GM21423 (cell line): ENCODE measurements at regions not wholly inside any gene's neighbourhood (a gene's known extent, or its start where the extent isn't known, plus 50 kb on each side); places are given as distances from the start of the nearest gene placed in this dataset.
"Not testable (repeated sequence)": the region's sequence is repeated elsewhere in the genome, so short reads cannot be mapped to it uniquely, and the experiment has no call there.

Experiments used
- ATAC-seq: cut with Tn5 transposase; IDR thresholded peaks from one replicate; pipeline ENCODE4 v1.9.1; 2021; ENCODE audit warnings: mild to moderate bottlenecking, moderate library complexity; ENCODE audit not compliant: unreplicated experiment

- not testable (repeated sequence) for ATAC-seq
These were observed 186.2 kb upstream of the CHL1 start for GRCh38 chr3:10109-10996.

- ATAC-seq: no peak
These were observed 184.8 kb upstream of the CHL1 start for GRCh38 chr3:11734-12133.

- ATAC-seq: no peak
These were observed 181.9 kb upstream of the CHL1 start for GRCh38 chr3:14652-15051.

GRCh38 chr3:16366-16765 lies 180.2 kb upstream of the CHL1 start:
- ATAC-seq: no peak

GRCh38 chr3:20421-20820 lies 176.1 kb upstream of the CHL1 start:
- ATAC-seq: no peak

GRCh38 chr3:24006-24405 lies 172.6 kb upstream of the CHL1 start:
- no peak for ATAC-seq

- no peak for ATAC-seq
These were observed 171.5 kb upstream of the CHL1 start for GRCh38 chr3:25056-25455.

GRCh38 chr3:35985-36384 lies 160.6 kb upstream of the CHL1 start:
- not testable (repeated sequence) for ATAC-seq

GRCh38 chr3:42871-43744 lies 153.5 kb upstream of the CHL1 start:
- not testable (repeated sequence) for ATAC-seq

- no peak for ATAC-seq
These were observed 152.4 kb upstream of the CHL1 start for GRCh38 chr3:44028-44676.

GRCh38 chr3:44941-45340 lies 151.6 kb upstream of the CHL1 start:
- not testable (repeated sequence) for ATAC-seq

- ATAC-seq: no peak
These were observed 150.0 kb upstream of the CHL1 start for GRCh38 chr3:46576-46975.

GRCh38 chr3:53441-53840 lies 143.1 kb upstream of the CHL1 start:
- ATAC-seq: not testable (repeated sequence)

- ATAC-seq: no peak
These were observed 142.3 kb upstream of the CHL1 start for GRCh38 chr3:54240-54639.

- no peak for ATAC-seq
These were observed 139.9 kb upstream of the CHL1 start for GRCh38 chr3:56672-57071.

- no peak for ATAC-seq
These were observed 136.7 kb upstream of the CHL1 start for GRCh38 chr3:59854-60253.

- no peak for ATAC-seq
These were observed 133.3 kb upstream of the CHL1 start for GRCh38 chr3:63095-63765.

- no peak for ATAC-seq
These were observed 126.9 kb upstream of the CHL1 start for GRCh38 chr3:69690-70089.

GRCh38 chr3:72776-73175 lies 123.8 kb upstream of the CHL1 start:
- ATAC-seq: no peak

- ATAC-seq: no peak
These were observed 123.3 kb upstream of the CHL1 start for GRCh38 chr3:73271-73670.
